IMR-90 (cell line): ENCODE measurements at regions not wholly inside any gene's neighbourhood (a gene's known extent, or its start where the extent isn't known, plus 50 kb on each side); places are given as distances from the start of the nearest gene placed in this dataset.

Source experiments
- MAFK ChIP-seq: IDR thresholded peaks from 2 replicates; pipeline ENCODE4 v1.6.1; 2012; ENCODE audit warnings: low read depth, low read length, improper control_type of control experiment
- POLR2A ChIP-seq: IDR thresholded peaks from 2 replicates; pipeline ENCODE4 v1.6.1; 2012; ENCODE audit warnings: mild to moderate bottlenecking, low read depth, low read length
- RAD21 ChIP-seq: IDR thresholded peaks from 2 replicates; pipeline ENCODE4 v1.6.1; 2012; ENCODE audit warnings: low read length, improper control_type of control experiment
- RFX5 ChIP-seq: IDR thresholded peaks from 2 replicates; pipeline ENCODE4 v1.8.0; 2012; ENCODE audit warnings: low read depth, mild to moderate bottlenecking, low read length, moderate library complexity
- TF ChIP-seq, protein P1 (sequence below): conservative IDR thresholded peaks from 2 replicates; pipeline ENCODE4 v1.5.1; 2012; ENCODE audit warnings: mild to moderate bottlenecking, low read depth, low read length, improper control_type of control experiment

DNA sequence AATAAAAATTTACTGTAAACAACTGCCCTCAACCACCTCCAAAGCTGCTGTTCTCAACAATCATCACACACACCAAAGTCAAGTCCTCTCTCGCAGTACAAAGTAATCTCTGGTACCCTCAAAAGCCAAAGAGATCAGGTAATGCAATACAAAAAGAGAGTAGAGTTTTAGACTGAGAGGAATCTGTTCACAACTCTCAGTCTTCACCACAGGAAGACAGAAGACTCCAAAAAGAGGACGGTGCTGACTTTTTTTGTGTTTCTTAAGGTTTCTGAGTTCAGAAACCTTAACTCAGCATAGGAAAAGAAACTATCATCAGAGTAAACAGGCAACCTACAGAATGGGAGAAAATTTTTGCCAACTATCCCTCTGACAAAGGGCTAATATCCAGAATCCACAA is 1072.3 kb upstream of the DIAPH2 start:
- TF ChIP-seq POLR2A (no peak), RAD21 (no peak), MAFK (no peak), RFX5 (no peak)
- TF ChIP-seq, protein P1, sequence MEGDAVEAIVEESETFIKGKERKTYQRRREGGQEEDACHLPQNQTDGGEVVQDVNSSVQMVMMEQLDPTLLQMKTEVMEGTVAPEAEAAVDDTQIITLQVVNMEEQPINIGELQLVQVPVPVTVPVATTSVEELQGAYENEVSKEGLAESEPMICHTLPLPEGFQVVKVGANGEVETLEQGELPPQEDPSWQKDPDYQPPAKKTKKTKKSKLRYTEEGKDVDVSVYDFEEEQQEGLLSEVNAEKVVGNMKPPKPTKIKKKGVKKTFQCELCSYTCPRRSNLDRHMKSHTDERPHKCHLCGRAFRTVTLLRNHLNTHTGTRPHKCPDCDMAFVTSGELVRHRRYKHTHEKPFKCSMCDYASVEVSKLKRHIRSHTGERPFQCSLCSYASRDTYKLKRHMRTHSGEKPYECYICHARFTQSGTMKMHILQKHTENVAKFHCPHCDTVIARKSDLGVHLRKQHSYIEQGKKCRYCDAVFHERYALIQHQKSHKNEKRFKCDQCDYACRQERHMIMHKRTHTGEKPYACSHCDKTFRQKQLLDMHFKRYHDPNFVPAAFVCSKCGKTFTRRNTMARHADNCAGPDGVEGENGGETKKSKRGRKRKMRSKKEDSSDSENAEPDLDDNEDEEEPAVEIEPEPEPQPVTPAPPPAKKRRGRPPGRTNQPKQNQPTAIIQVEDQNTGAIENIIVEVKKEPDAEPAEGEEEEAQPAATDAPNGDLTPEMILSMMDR = no peak
